PC-3 (cell line): ENCODE measurements at regions not wholly inside any gene's neighbourhood (a gene's known extent, or its start where the extent isn't known, plus 50 kb on each side); places are given as distances from the start of the nearest gene placed in this dataset.

ENCODE experiments used
- CTCF ChIP-seq: fragments of 300-600 bp; sonication (generic); conservative IDR thresholded peaks from 2 replicates; pipeline ENCODE4 v1.5.1; 2017; ENCODE audit warnings: antibody characterized with exemption, low read depth, mild to moderate bottlenecking, low read length
- EZH2phosphoT487 ChIP-seq: fragments of 300-600 bp; sonication (generic); IDR thresholded peaks from 2 replicates; pipeline ENCODE4 v1.6.1; 2018; ENCODE audit warnings: mild to moderate bottlenecking, antibody characterized with exemption, low read length, borderline replicate concordance

GRCh38 chr1:82197606-82198005 is 396.9 kb downstream of the ADGRL2 start:
- TF ChIP-seq CTCF (no peak), EZH2phosphoT487 (no peak)
